Large intestine (tissue), 3 donors: ENCODE measurements at regions not wholly inside any gene's neighbourhood (a gene's known extent, or its start where the extent isn't known, plus 50 kb on each side); places are given as distances from the start of the nearest gene placed in this dataset.
"Not testable (repeated sequence)": the region's sequence is repeated elsewhere in the genome, so short reads cannot be mapped to it uniquely, and the experiment has no call there.

Experiments used
- DNase-seq, 2 donors: peaks; one replicate each; pipeline versions ENCODE4 v3.0.0 to v3.0.0-alpha.2; 2013
- H3K27ac ChIP-seq: one replicate; pipeline ENCODE4 v1.5.1; 2013; ENCODE audit warnings: low read length
- H3K27me3 ChIP-seq: 2 replicates; pipeline ENCODE4 v1.6.1; 2013; ENCODE audit warnings: low read length; ENCODE audit not compliant: control insufficient read depth, insufficient read depth
- H3K36me3 ChIP-seq: 2 replicates; pipeline ENCODE4 v1.6.1; 2013; ENCODE audit warnings: low read length; ENCODE audit not compliant: control insufficient read depth, insufficient read depth
- H3K4me1 ChIP-seq: one replicate; pipeline ENCODE4 v1.6.1; 2013; ENCODE audit warnings: low read length; ENCODE audit not compliant: control insufficient read depth, insufficient read depth
- H3K4me3 ChIP-seq: one replicate; pipeline ENCODE4 v1.5.1; 2013; ENCODE audit warnings: low read length
- H3K9me3 ChIP-seq: one replicate; pipeline ENCODE4 v1.6.1; 2013; ENCODE audit warnings: mild to moderate bottlenecking, low read depth, low read length, moderate library complexity; ENCODE audit not compliant: control insufficient read depth
- WGBS: methylation state at CpG from one replicate; pipeline ENCODE4 v1.1.5; 2013; ENCODE audit warnings: low lambda C conversion rate; ENCODE audit not compliant: insufficient coverage; 5-methylcytosine and 5-hydroxymethylcytosine counted together

DNA sequence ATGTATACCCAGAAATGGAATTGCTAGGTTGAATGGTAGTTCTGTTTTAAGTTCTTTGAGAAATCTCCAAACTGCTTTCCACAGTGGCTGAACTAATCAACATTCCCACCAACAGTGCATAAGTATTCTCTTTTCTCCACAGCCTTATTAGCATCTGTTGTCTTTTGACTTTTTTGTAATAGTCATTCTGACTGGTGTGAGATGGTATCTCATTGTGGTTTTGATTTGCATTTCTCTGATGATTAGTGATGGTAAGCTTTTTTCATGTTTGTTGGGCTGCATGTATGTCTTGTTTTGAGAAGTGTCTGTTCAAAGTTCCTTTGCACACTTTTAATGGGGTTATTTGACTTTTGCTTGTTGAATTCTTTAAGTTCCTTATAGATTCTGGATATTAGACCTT, 52.4 kb upstream of the EHHADH start:
- H3K36me3 ChIP-seq, DNase-seq, H3K27me3 ChIP-seq, H3K4me1 ChIP-seq, H3K27ac ChIP-seq, H3K4me3 ChIP-seq: not testable (repeated sequence)
- H3K9me3 ChIP-seq: peaks cover 10% of the 10 kb centered on the region

DNA sequence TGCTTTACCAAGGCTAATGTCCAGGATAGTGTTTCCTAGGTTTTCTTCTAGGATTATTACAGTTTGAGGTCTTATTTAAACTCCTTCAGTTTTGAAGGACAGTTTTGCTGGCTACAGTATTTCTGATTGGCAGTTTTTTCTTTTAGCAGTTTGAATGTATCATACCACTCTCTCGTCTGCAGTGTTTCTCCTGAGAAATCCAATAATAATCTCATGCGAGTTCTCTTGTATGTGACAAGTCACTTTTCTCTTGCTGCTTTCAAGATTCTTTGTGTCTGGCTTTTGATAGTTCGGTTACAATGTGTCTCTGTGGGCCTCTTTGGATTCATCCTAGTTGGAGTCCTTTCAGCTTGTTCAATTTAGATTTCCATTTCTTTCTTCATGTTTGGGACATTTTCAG, 53.0 kb upstream of the EHHADH start:
- H3K4me3 ChIP-seq: no peak overlapping the region

DNA sequence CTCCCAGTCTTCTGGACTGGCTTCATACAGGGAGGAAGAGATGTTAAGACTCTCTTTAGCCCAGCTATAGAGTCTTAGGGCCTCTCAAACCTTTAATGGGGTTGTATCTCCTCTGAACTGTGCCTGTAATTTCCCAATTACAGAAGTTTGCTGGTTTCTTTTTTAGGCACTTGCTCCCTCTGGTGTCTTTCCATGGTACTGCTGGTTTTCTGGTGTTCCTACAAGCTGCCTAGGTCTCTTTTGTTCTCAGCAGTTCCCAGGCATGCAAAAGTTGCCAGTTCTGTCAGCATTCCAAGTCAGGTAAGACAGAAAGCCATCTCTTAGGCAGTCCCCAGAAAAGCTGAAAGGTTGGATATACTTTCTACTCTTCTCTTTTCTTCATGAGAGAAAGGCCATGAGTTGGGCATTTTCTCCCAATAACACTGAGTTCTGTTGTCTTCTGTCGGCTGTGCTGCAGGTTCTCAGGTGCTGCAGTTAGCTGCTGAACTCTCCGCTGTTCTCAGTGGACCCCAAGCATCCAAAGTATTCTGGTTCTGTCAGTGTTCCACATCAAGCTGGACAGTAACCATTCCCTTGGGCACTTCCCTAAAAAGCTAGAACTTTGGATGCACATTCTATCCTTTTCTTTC, 54.4 kb upstream of the EHHADH start:
- H3K27me3 ChIP-seq: no peaks in the 10 kb centered on the region
- no peak overlapping the region for H3K27ac ChIP-seq
- no peaks in the 10 kb centered on the region for H3K4me1 ChIP-seq
- no CpG with 5 or more reads among the region's 2 CpGs for WGBS
- peak in 1 of 2 donors; percentile 33 for DNase-seq
- no peaks in the 10 kb centered on the region for H3K36me3 ChIP-seq
- H3K4me3 ChIP-seq: no peak overlapping the region
- peaks cover 10% of the 10 kb centered on the region for H3K9me3 ChIP-seq

More for the DNA sequence above, 53.0 kb upstream of the EHHADH start:
- Histone ChIP-seq H3K36me3 (no peaks in the 10 kb centered on the region), H3K27ac (no peak overlapping the region), H3K9me3 (peaks cover 10% of the 10 kb centered on the region), H3K27me3 (no peaks in the 10 kb centered on the region), H3K4me1 (no peaks in the 10 kb centered on the region)
- WGBS: 100% methylated on average over 1 of the region's 3 CpGs
- DNase-seq: no peak

DNA sequence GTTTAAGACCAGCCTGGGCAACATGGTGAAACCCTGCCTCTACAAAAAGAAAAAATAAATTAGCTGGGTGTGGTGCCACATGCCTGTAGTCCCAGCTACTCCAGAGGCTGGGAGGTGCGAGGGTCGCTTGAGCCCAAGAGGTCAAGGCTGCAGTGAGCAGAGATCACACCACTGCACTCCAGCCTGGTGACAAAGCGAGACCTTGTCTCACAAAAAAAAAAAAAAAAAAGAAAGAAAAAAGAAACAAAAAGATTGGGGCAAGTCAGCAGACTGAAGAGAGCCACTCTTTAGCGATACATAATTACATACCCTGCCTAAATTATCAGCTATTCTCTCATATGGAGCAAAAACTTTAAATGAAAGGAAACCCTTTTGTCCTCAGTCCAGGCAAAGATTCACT, 53.6 kb upstream of the MAP3K13 start:
- Histone ChIP-seq H3K4me1 (peaks cover 3% of the 10 kb centered on the region), H3K9me3 (peaks cover 10% of the 10 kb centered on the region), H3K4me3 (no peak overlapping the region), H3K27ac (no peak overlapping the region), H3K27me3 (no peaks in the 10 kb centered on the region), H3K36me3 (no peaks in the 10 kb centered on the region)
- no peak for DNase-seq
- 50% methylated on average over 2 of the region's 4 CpGs for WGBS

DNA sequence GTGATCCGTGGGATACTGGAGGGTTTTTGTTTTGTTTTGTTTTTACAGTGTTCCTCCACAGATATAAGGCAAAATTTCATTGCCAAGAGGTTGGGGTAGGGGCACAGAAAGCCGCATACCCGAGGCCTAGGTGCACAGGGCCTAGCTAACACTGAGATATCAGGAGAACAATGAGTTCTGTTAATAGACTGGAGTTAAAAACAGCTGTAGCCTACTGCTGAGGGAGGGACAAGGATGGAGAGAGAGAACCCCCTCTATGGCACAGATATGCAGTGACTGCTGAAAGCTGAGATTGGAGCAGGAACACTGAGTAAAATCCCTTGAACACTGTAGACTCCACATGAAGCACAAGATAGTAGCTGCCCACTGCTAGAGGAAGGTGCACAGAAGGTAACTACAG, 53.1 kb upstream of the MAP3K13 start:
- DNase-seq: no peak
- H3K27ac ChIP-seq: no peak overlapping the region
- no CpG with 5 or more reads among the region's 3 CpGs for WGBS
- no peaks in the 10 kb centered on the region for H3K27me3 ChIP-seq
- no peaks in the 10 kb centered on the region for H3K36me3 ChIP-seq
- peaks cover 10% of the 10 kb centered on the region for H3K9me3 ChIP-seq
- peaks cover 3% of the 10 kb centered on the region for H3K4me1 ChIP-seq
- no peak overlapping the region for H3K4me3 ChIP-seq

DNA sequence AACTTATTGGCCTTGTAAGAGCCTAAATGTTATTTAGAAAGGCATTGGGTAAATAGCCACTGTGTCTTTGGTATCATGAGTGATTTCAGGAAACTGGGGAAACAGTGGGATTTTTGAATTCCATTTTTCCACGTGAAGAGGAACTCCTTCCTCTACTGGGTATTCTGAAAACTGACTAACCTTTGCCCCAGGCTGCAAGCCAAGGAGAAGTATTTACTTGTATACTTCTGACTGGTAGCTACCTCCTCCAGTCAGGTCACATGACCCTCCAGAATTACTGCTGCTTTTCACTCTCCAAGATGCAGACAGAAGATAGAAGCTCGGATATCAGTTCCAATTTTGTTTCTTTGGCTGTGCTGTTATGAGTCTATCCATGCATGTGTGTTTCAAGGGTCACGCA, 50.9 kb upstream of the MAP3K13 start:
- H3K27me3 ChIP-seq: no peaks in the 10 kb centered on the region
- peaks cover 10% of the 10 kb centered on the region for H3K9me3 ChIP-seq
- H3K36me3 ChIP-seq: no peaks in the 10 kb centered on the region
- H3K4me3 ChIP-seq: no peak overlapping the region
- no peak overlapping the region for H3K27ac ChIP-seq
- peak in 1 of 2 donors; percentile 54 for DNase-seq
- peaks cover 7% of the 10 kb centered on the region for H3K4me1 ChIP-seq
- no CpG with 5 or more reads among the region's 3 CpGs for WGBS
